Suprapubic skin (tissue), 4 donors: ENCODE measurements at regions not wholly inside any gene's neighbourhood (a gene's known extent, or its start where the extent isn't known, plus 50 kb on each side); places are given as distances from the start of the nearest gene placed in this dataset.

Experiments used
- DNase-seq, 2 donors: peaks; one replicate each; pipeline ENCODE4 v3.0.0-alpha.2; 2019; ENCODE audit warnings: low spot score in 2 of 2
- H3K27ac ChIP-seq: fragments of 200-600 bp; sonication (generic); one replicate; pipeline ENCODE4 v1.5.1; 2019
- H3K27me3 ChIP-seq: fragments of 200-600 bp; sonication (generic); one replicate; pipeline ENCODE4 v1.5.1; 2019
- H3K36me3 ChIP-seq: fragments of 200-600 bp; sonication (generic); one replicate; pipeline ENCODE4 v1.5.1; 2019
- H3K4me1 ChIP-seq: fragments of 200-600 bp; sonication (generic); one replicate; pipeline ENCODE4 v1.5.1; 2019
- H3K4me3 ChIP-seq: fragments of 200-600 bp; sonication (generic); one replicate; pipeline ENCODE4 v1.5.1; 2019; ENCODE audit warnings: mild to moderate bottlenecking
- H3K9me3 ChIP-seq: fragments of 200-600 bp; sonication (generic); one replicate; pipeline ENCODE4 v1.5.1; 2019
- EP300 ChIP-seq: sonication (generic); formaldehyde crosslinking; IDR thresholded peaks from one replicate; pipeline ENCODE4 v1.6.1; 2017; ENCODE audit warnings: antibody characterized with exemption
- POLR2A ChIP-seq, 2 donors: fragments of 450-650 bp; IDR thresholded peaks; one replicate each; pipeline ENCODE4 v1.6.1; 2017; ENCODE audit warnings: antibody characterized with exemption in 2 of 2, mild to moderate bottlenecking in 2 of 2, moderate library complexity in 2 of 2
- POLR2AphosphoS5 ChIP-seq, 3 donors: sonication (generic); formaldehyde crosslinking; IDR thresholded peaks; one replicate each; pipeline ENCODE4 v1.6.1; 2017; ENCODE audit warnings: antibody characterized with exemption in 3 of 3
- WGBS: methylation state at CpG from one replicate; pipeline ENCODE4 v1.1.5; 2018; 5-methylcytosine and 5-hydroxymethylcytosine counted together
- TF ChIP-seq, protein P1 (sequence below), 2 donors: fragments of 200-600 bp in 1 of 2; fragments of 450-650 bp in 1 of 2; sonication (generic) in 1 of 2; IDR thresholded peaks; one replicate each; pipeline ENCODE4 v1.5.1; 2016 to 2019; ENCODE audit warnings: antibody characterized with exemption in 2 of 2, mild to moderate bottlenecking in 1 of 2, moderate library complexity in 1 of 2

DNA sequence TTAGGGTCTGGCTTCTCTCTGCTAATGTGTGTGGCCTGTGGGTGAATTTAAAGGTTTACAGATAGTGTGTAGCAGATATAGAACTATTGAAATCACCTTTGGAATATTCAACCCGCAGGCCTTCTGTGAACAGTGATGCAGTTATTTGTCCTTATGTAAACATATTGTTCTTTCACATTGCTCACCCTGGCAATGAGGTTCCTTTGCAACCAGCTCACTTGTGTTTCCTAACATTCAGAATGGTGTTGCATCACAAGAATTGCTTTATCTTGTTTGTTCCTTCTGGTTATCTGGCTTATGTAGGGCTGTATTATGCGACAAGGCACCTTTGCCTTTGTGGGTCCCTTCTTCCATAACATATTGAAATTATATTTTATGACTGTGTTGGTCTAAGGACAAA is 370.3 kb downstream of the NNT start:
- TF ChIP-seq, protein P1, sequence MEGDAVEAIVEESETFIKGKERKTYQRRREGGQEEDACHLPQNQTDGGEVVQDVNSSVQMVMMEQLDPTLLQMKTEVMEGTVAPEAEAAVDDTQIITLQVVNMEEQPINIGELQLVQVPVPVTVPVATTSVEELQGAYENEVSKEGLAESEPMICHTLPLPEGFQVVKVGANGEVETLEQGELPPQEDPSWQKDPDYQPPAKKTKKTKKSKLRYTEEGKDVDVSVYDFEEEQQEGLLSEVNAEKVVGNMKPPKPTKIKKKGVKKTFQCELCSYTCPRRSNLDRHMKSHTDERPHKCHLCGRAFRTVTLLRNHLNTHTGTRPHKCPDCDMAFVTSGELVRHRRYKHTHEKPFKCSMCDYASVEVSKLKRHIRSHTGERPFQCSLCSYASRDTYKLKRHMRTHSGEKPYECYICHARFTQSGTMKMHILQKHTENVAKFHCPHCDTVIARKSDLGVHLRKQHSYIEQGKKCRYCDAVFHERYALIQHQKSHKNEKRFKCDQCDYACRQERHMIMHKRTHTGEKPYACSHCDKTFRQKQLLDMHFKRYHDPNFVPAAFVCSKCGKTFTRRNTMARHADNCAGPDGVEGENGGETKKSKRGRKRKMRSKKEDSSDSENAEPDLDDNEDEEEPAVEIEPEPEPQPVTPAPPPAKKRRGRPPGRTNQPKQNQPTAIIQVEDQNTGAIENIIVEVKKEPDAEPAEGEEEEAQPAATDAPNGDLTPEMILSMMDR (IDR thresholded peaks at IDR 0.05): no peak
- TF ChIP-seq POLR2A (IDR thresholded peaks at IDR 0.05): no peak
- no peak for TF ChIP-seq POLR2AphosphoS5 (IDR thresholded peaks at IDR 0.05)
- TF ChIP-seq EP300: no peak
- no peak overlapping the region for H3K4me3 ChIP-seq
- WGBS: 86% methylated on average over 2 of the region's 2 CpGs
- H3K27ac ChIP-seq: no peak overlapping the region
- H3K36me3 ChIP-seq: no peaks in the 10 kb centered on the region
- H3K9me3 ChIP-seq: no peaks in the 10 kb centered on the region
- no peaks in the 10 kb centered on the region for H3K4me1 ChIP-seq
- no peaks in the 10 kb centered on the region for H3K27me3 ChIP-seq
- DNase-seq: no peak

DNA sequence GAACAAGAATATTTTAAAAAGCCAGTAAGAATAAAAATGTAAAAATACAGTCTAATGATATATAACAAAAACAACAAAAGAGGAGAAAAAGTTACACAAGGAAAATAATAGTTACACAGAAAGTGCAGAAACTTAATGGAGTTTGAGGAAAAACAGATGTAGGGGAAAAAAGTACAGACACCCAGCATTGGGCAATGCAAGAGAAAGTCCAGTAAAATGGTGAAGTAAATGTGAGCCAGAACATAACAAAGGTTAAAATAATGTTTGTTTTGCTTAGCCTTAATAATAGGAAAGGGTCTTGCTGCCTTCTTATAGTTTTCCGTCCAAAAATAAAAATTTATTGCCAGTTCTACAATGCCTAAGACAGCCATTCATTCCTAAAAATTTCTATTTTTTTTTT is 364.2 kb downstream of the NNT start:
- H3K4me1 ChIP-seq: no peaks in the 10 kb centered on the region
- no peaks in the 10 kb centered on the region for H3K27me3 ChIP-seq
- TF ChIP-seq EP300 (no peak), POLR2A (IDR thresholded peaks at IDR 0.05) (no peak), POLR2AphosphoS5 (IDR thresholded peaks at IDR 0.05) (no peak)
- TF ChIP-seq, protein P1 (IDR thresholded peaks at IDR 0.05): no peak
- no peak overlapping the region for H3K27ac ChIP-seq
- H3K36me3 ChIP-seq: no peaks in the 10 kb centered on the region
- H3K9me3 ChIP-seq: no peaks in the 10 kb centered on the region
- DNase-seq: no peak
- 62% methylated on average over 1 of the region's 1 CpG for WGBS
- no peak overlapping the region for H3K4me3 ChIP-seq

DNA sequence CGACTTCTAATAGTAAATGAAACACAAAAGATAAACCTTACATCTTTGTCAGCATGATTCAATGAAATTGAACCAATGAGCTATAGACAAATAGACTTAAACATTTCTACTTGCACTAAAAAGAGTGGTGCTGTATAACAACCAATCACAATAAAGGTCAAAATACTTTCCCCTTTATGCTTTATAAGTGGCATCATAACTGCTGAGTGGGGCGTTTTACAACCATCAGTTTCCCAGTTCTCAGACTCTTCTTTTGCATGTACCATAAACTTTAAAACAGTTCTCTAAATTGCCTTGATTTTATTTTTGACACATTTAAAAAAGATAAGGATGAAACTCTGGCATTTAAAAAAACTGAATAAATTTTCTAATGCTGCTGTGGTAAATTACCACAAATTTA is 356.2 kb downstream of the NNT start:
- Histone ChIP-seq H3K27me3 (no peaks in the 10 kb centered on the region), H3K36me3 (no peaks in the 10 kb centered on the region), H3K9me3 (no peaks in the 10 kb centered on the region), H3K4me3 (no peak overlapping the region), H3K27ac (no peak overlapping the region), H3K4me1 (no peaks in the 10 kb centered on the region)
- no peak for TF ChIP-seq EP300
- no peak for DNase-seq
- WGBS: 92% methylated on average over 2 of the region's 2 CpGs

DNA sequence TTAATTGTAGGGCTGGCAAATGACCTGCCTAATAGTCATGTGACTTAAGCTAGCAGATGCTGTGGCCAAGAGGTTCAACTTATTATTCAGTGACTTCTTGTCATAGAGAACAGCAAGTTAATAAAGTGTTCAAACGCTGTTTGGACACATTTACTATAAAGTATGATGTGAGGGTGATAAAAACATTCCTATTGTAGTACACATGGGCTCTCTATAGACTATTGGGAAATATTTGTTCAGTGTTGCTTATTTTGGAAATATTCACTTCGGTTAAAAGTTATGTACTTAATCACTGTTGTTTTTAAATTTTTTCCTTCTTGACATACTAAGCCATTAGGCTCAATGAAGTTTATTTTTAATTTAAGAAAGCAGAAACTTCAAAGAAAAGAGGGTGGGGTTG is 345.0 kb downstream of the NNT start:
- no peak for TF ChIP-seq EP300
- no peak for TF ChIP-seq POLR2A (IDR thresholded peaks at IDR 0.05)
- TF ChIP-seq, protein P1 (IDR thresholded peaks at IDR 0.05): no peak
- no peak for TF ChIP-seq POLR2AphosphoS5 (IDR thresholded peaks at IDR 0.05)
- no peak for DNase-seq

DNA sequence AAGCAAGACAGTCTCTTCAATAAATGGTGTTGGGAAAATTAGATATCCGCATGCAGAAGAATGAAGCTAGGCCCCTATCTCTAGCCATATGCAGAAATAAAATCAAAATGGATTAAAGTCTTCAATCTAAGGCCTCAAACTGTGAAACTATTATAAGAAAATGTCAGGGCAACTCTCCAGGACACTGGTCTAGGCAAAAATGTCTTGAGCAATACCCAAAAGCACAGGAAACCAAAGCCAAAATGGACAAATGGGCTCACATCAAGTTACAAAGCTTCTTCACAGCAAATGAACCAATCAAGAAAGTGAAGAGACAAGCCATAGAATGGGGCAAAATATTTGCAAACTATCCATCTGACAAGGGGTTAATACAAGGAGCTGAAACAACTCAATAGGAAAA is 338.8 kb downstream of the NNT start:
- no peaks in the 10 kb centered on the region for H3K36me3 ChIP-seq
- 100% methylated on average over 1 of the region's 1 CpG for WGBS
- DNase-seq: no peak
- no peaks in the 10 kb centered on the region for H3K4me1 ChIP-seq
- no peaks in the 10 kb centered on the region for H3K27me3 ChIP-seq
- no peaks in the 10 kb centered on the region for H3K9me3 ChIP-seq
- no peak overlapping the region for H3K4me3 ChIP-seq
- TF ChIP-seq POLR2A (IDR thresholded peaks at IDR 0.05) (no peak), EP300 (no peak), POLR2AphosphoS5 (IDR thresholded peaks at IDR 0.05) (no peak)
- TF ChIP-seq, protein P1 (IDR thresholded peaks at IDR 0.05): no peak
- H3K27ac ChIP-seq: no peak overlapping the region

More for the DNA sequence above, 345.0 kb downstream of the NNT start:
- H3K4me1 ChIP-seq: no peaks in the 10 kb centered on the region
- H3K4me3 ChIP-seq: no peak overlapping the region
- no peaks in the 10 kb centered on the region for H3K9me3 ChIP-seq
- 55% methylated on average over 2 of the region's 2 CpGs for WGBS
- no peaks in the 10 kb centered on the region for H3K36me3 ChIP-seq
- H3K27me3 ChIP-seq: no peaks in the 10 kb centered on the region
- no peak overlapping the region for H3K27ac ChIP-seq

DNA sequence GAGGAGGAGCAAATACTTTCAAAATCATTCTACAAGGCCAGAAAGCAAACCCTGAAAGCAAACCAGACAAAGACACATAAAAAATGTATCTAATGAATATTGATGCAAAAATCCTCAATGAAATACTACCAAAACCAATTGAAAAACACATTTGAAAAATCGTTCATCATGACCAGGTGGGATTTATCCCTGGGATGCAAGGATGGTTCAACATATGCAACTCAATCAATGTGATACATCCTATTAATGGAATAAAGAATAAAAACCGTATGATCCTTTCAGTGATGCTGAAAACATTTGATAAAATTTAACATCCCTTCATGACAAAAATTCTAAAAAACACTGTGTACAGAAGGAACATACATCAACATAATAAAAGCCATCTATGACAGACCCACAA is 337.6 kb downstream of the NNT start:
- Histone ChIP-seq H3K27ac (no peak overlapping the region), H3K4me3 (no peak overlapping the region), H3K4me1 (no peaks in the 10 kb centered on the region), H3K36me3 (no peaks in the 10 kb centered on the region), H3K27me3 (no peaks in the 10 kb centered on the region), H3K9me3 (no peaks in the 10 kb centered on the region)
- 86% methylated on average over 2 of the region's 2 CpGs for WGBS
- TF ChIP-seq, protein P1 (IDR thresholded peaks at IDR 0.05): no peak
- TF ChIP-seq POLR2AphosphoS5 (IDR thresholded peaks at IDR 0.05): no peak
- TF ChIP-seq EP300: no peak
- no peak for TF ChIP-seq POLR2A (IDR thresholded peaks at IDR 0.05)
- DNase-seq: no peak
